Mucosa of rectum (tissue), 2 donors: ENCODE measurements at regions not wholly inside any gene's neighbourhood (a gene's known extent, or its start where the extent isn't known, plus 50 kb on each side); places are given as distances from the start of the nearest gene placed in this dataset.
A peak's percentile ranks its signal among the peaks of the same experiment; 100 is the strongest.

Experiments
- H3K27ac ChIP-seq, 2 donors: one replicate each; pipeline ENCODE4 v1.7.0; 2013; ENCODE audit warnings: inconsistent platforms in 2 of 2, low read depth in 2 of 2, low read length in 2 of 2
- H3K27me3 ChIP-seq, 2 donors: one replicate each; pipeline ENCODE4 v1.7.0; 2013; ENCODE audit warnings: low read length in 2 of 2; ENCODE audit not compliant: control insufficient read depth in 2 of 2, insufficient read depth in 2 of 2
- H3K36me3 ChIP-seq, 2 donors: one replicate each; pipeline ENCODE4 v1.7.0; 2013; ENCODE audit warnings: low read length in 2 of 2; ENCODE audit not compliant: control insufficient read depth in 2 of 2, insufficient read depth in 2 of 2
- H3K4me1 ChIP-seq, 2 donors: one replicate each; pipeline ENCODE4 v1.7.0; 2013; ENCODE audit warnings: low read length in 2 of 2, mild to moderate bottlenecking in 1 of 2; ENCODE audit not compliant: control insufficient read depth in 2 of 2, insufficient read depth in 2 of 2
- H3K4me3 ChIP-seq, 2 donors: one replicate each; pipeline ENCODE4 v1.7.0; 2013; ENCODE audit warnings: low read length in 2 of 2
- H3K9ac ChIP-seq, 2 donors: one replicate each; pipeline ENCODE4 v1.7.0; 2013; ENCODE audit warnings: low read length in 2 of 2, low read depth in 1 of 2, mild to moderate bottlenecking in 1 of 2
- H3K9me3 ChIP-seq, 2 donors: one replicate each; pipeline ENCODE4 v1.7.0; 2013; ENCODE audit warnings: low read length in 2 of 2; ENCODE audit not compliant: control insufficient read depth in 2 of 2
- donor health status: healthy.
- donor health status: Normal muscosa, but diverticular disease.

DNA sequence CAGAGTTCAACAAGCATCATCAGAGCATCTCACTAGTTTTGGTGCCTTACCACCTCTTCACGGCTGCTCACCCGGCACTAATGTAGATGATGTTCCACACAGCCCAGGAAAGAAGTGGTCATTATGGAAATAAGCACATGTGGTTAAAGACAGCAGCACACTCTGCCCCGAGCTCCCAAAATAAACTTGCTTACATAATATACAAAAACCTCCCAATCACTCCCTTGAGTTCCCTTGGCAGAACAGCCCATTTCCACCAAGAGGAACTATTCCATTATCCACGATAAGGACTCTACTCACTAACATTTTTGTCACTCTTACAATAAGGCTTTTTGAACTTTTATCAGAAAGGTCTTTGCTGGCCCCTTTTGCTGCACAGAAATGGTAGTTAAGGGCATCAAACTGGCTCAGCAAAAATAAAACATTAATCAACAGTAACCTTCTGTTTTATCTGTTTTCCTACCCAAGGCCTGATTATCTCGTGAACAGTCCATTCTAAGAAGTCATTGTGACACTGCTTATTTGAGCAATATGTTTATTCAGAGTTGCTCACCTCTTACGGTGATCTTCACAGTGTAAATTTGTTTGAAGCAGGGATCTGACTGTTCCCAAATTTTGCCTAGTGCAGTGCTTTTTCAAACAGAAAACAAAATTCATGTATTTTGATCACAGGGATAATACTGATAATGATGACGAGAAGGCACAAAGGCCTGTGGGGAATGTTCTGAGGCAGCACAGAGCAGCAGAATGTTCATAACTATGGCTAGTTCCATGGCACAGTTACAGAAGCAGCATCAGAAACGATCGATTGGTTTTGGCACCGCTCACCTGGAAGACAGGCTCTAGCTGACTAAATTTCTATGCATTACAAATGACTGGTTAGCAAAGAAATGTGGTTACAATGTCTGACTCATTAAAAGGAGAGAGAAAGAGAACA lies 399.8 kb upstream of the PIK3R1 start:
- no peaks in the 10 kb centered on the region for H3K9me3 ChIP-seq
- H3K4me3 ChIP-seq, result no peak overlapping the region
- no peak overlapping the region for H3K9ac ChIP-seq
- no peaks in the 10 kb centered on the region for H3K36me3 ChIP-seq
- no peak overlapping the region for H3K27ac ChIP-seq
- H3K4me1 ChIP-seq, result peaks cover 0 to 8% of the 10 kb centered on the region in 2 donors
- H3K27me3 ChIP-seq, result no peaks in the 10 kb centered on the region

DNA sequence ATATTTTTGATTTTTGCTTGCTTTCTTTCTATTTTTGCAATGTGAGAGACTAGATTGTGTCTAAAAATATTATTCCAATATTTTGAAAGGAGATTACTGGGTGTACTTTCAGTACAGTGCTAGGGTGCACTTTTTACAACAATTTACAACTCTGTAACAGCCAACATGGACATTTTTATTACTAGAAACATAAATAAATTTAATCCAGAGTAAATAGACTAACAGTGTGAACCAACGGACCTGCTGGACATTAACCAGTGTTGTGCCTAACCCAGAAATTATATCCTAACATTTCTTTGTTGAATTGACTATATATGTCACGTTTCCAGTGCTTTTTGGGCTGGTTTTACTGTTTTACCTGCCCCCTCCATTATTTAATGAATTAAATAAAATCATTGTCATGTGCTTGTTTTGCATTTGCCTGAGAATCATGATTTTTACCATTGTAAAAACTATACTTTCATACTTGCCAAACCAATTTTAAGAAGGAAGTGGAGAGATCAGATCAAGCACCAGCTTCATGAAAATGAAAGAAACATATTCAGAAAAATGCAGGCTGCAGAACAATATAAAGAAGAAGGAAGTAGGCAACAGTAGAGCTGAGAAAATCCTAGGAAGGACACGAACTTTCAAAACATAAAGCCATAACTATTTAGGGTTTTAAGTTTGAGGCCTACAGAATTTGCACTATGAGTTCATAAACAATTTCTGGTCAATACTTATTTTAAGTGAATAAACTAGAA lies 400.8 kb upstream of the PIK3R1 start:
- Histone ChIP-seq H3K4me3 (no peak overlapping the region), H3K27me3 (no peaks in the 10 kb centered on the region), H3K27ac (no peak overlapping the region), H3K9me3 (no peaks in the 10 kb centered on the region), H3K9ac (no peak overlapping the region), H3K4me1 (peaks cover 0 to 8% of the 10 kb centered on the region in 2 donors), H3K36me3 (no peaks in the 10 kb centered on the region)

DNA sequence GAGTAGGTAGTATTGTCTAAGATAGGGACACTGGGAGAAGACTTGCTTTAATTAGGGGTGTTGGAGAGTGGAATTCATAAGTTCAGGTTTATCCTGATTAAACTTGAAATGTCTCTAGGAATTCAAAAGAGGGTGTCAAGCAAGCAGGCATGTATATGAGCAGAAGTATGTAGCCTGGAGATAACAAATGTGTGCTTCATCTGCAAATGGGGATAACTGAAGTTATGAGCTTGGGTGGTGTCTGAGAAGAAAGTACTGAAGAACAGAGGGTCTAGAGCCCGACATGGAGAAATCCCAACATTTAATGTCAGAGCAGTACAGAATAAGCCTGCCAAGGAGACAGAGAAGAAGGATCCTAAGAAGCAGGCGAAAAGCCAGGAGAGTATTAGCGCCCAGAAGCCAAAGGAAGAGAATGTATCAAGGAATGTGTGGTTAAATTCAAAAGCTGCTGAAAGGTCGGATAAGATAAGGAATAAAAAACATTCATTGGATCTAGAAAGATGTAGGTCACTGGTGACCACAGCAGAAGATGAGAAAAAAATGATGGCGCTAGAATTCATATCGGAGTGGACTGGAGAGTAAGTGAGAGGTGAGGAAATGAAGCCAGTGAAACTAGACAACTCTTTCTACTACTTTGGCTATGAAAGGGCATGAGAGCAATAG lies 401.5 kb upstream of the PIK3R1 start:
- Histone ChIP-seq H3K27ac (peak overlapping the region in 1 of 2 donors; percentile 1), H3K36me3 (no peaks in the 10 kb centered on the region), H3K9ac (no peak overlapping the region), H3K4me1 (peaks cover 0 to 8% of the 10 kb centered on the region in 2 donors), H3K27me3 (no peaks in the 10 kb centered on the region), H3K4me3 (no peak overlapping the region), H3K9me3 (no peaks in the 10 kb centered on the region)

DNA sequence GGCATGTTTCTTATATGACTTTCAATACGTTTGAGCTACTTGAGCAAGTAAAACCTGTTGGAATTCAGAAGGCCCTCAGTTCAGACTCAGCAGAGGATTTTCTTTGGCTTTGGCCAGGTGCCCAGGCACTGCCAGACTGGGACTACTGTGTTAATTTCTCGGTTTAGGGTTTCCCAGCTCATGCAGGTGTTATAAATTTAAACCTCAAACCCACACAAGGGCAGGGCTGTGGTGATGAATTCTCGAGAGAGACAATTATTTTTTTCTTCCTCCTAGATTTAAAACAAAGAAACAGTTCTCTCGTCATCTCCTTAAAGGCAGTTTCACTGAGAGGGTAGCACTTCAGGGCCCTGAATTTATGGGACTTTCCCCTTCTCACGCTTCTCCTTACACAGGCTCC lies 406.0 kb upstream of the PIK3R1 start:
- H3K4me1 ChIP-seq, result peaks cover 0 to under 1% of the 10 kb centered on the region in 2 donors
- H3K4me3 ChIP-seq, result no peak overlapping the region
- no peak overlapping the region for H3K9ac ChIP-seq
- H3K9me3 ChIP-seq, result no peaks in the 10 kb centered on the region
- no peaks in the 10 kb centered on the region for H3K36me3 ChIP-seq
- no peak overlapping the region for H3K27ac ChIP-seq
- H3K27me3 ChIP-seq, result no peaks in the 10 kb centered on the region

DNA sequence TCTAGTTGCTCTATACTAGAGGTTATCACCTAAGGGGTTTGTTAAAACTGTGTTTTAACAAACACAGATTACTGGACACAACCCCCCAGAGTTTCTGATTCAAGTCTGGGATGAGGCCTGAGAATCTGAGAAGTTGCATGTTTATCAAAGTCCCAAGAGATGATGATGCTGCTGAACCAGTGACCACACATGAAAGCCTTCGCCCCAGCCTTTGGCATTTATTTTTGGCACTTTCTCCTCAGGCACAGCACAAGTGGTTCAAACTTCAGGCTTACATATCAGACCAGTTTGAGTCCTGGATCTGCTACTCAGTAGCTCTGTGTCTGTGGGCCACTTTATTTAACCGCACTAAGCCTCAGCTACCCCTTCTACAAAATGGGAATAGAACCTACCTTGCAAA lies 407.2 kb upstream of the PIK3R1 start:
- H3K9ac ChIP-seq, result no peak overlapping the region
- no peaks in the 10 kb centered on the region for H3K4me1 ChIP-seq
- no peak overlapping the region for H3K4me3 ChIP-seq
- H3K36me3 ChIP-seq, result no peaks in the 10 kb centered on the region
- H3K27me3 ChIP-seq, result no peaks in the 10 kb centered on the region
- no peaks in the 10 kb centered on the region for H3K9me3 ChIP-seq
- no peak overlapping the region for H3K27ac ChIP-seq

DNA sequence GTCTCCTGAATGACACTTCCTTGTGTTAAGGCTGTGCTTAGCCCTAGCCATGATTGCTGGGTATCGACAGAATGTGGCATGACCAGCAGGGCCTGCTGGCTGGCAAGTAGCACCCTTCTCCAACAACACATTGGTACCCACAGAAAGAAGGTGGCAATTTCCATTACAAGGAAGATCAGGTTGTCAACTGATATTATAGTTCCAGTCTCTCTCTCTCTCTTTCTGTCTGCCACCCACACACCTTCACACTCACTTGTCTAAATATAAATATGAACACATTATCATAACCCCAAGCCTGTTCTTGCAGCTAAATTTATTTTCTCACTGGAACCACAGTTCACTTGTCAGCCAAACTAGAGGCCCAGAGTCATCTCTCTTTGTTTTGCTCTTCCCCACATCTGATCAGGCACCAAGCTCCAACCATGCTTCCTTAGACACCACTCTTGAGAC lies 408.1 kb upstream of the PIK3R1 start:
- Histone ChIP-seq H3K36me3 (no peaks in the 10 kb centered on the region), H3K4me1 (no peaks in the 10 kb centered on the region), H3K9me3 (no peaks in the 10 kb centered on the region), H3K4me3 (no peak overlapping the region), H3K9ac (no peak overlapping the region), H3K27me3 (no peaks in the 10 kb centered on the region), H3K27ac (no peak overlapping the region)

DNA sequence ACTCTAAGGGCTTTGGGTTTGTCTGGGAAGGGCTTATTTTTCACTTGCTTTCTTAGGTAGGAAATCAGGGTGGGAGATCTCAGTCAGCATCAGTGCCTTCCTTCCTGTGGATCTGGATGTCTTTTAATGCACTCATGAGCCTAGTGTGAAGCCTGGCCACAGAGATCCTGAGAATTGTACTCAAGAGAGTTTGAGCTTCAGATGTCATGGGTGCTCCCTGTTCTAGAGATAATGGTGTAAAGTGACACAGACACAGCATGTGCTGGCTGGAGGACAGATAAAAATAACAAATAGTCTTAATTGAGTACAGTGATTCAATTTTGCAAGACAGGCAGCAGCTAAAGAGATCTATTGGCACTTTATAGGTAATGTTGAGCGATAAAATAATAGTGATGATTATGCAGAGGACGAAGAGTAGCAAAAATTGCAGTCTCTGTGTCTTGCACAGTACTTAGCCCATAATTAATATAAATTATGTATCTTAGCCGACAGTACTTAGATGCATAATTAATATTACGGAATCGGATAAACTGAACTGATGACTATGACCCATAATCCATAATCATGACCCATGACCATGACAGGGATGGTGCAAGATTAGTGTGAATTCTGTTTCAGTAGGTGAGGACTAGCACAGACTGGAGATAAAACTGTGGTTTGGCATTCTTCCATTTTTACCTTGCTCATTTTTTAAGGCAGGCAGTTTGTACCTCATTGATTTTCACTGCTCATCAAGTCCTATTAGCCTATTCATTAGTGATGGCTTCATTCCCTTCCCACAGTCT lies 408.7 kb upstream of the PIK3R1 start:
- Histone ChIP-seq H3K4me1 (no peaks in the 10 kb centered on the region), H3K27me3 (no peaks in the 10 kb centered on the region), H3K9ac (no peak overlapping the region), H3K9me3 (no peaks in the 10 kb centered on the region), H3K36me3 (no peaks in the 10 kb centered on the region), H3K4me3 (no peak overlapping the region), H3K27ac (no peak overlapping the region)

DNA sequence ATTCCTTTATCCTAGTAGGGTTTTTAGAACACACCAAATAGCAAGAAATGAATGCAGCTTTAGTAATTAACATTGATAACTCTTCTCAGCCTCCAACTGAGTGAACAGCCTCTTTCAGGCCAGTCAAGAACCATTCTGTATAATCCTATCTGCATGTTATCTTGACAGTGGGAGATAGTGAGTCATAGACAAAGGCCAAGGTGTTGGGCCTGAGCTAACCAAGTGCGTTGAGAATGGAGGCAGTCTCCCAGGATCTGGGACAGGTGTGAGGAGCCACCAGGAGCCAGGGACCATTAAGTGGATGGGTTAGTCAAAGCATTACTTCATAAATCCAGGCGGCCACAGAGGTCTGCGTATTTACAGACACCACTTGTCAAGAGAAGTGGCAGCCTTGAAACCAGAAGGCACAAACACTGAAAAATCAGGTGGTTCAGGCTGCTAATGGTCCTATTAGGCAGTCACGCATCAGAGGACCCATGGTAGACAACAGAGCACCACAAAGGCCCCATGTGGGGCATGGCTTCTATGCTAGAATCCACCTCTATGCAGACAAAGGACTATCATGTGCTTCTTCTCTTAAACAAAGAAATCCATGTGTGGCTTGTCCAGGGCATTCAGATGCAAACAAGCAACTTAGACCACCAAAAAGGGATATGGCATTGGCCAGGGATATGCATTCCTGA lies 409.7 kb upstream of the PIK3R1 start:
- Histone ChIP-seq H3K36me3 (no peaks in the 10 kb centered on the region), H3K9me3 (no peaks in the 10 kb centered on the region), H3K4me1 (no peaks in the 10 kb centered on the region), H3K27me3 (no peaks in the 10 kb centered on the region), H3K27ac (no peak overlapping the region), H3K4me3 (no peak overlapping the region), H3K9ac (no peak overlapping the region)

DNA sequence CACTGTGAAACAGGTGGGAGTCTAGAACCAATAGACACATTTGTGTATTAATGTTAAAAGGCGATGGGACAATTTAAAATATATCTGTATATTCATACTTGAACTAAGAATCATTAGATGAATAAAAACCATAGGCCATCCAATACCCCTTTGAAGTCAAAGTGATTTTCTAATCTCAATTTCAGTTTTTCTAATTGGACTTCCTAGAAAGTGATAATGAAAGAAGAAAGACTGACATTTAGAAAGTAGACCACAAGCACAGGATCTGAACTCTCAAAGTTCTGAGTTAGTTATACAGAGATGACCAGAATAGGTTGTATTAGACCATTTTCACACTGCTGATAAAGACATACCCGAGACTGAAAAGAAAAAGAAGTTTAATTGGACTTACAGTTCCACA lies 412.8 kb upstream of the PIK3R1 start:
- Histone ChIP-seq H3K9ac (no peak overlapping the region), H3K27me3 (no peaks in the 10 kb centered on the region), H3K9me3 (no peaks in the 10 kb centered on the region), H3K27ac (no peak overlapping the region), H3K36me3 (no peaks in the 10 kb centered on the region), H3K4me1 (no peaks in the 10 kb centered on the region), H3K4me3 (no peak overlapping the region)
